Glutamatergic neuron (in vitro differentiated cells): ENCODE measurements at regions not wholly inside any gene's neighbourhood (a gene's known extent, or its start where the extent isn't known, plus 50 kb on each side); places are given as distances from the start of the nearest gene placed in this dataset.

Experiments used
- DNase-seq: peaks from one replicate; pipeline ENCODE4 v3.0.0; 2022
- H3K27ac Mint-ChIP-seq: one replicate; pipeline ENCODE4 v1.8.0; 2020; ENCODE audit warnings: mild to moderate bottlenecking, mixed read lengths, inconsistent platforms; ENCODE audit not compliant: unreplicated experiment
- H3K27me3 Mint-ChIP-seq: one replicate; pipeline ENCODE4 v1.8.0; 2020; ENCODE audit warnings: mild to moderate bottlenecking, moderate library complexity, mixed read lengths, inconsistent platforms; ENCODE audit not compliant: unreplicated experiment
- H3K36me3 Mint-ChIP-seq: one replicate; pipeline ENCODE4 v1.8.0; 2020; ENCODE audit warnings: mild to moderate bottlenecking, mixed read lengths, inconsistent platforms; ENCODE audit not compliant: unreplicated experiment
- H3K4me1 Mint-ChIP-seq: one replicate; pipeline ENCODE4 v1.8.0; 2020; ENCODE audit warnings: mild to moderate bottlenecking, low read depth, mixed read lengths, inconsistent platforms; ENCODE audit not compliant: unreplicated experiment
- H3K4me3 Mint-ChIP-seq: one replicate; pipeline ENCODE4 v1.8.0; 2020; ENCODE audit warnings: mild to moderate bottlenecking, mixed read lengths, inconsistent platforms; ENCODE audit not compliant: unreplicated experiment
- H3K9me3 Mint-ChIP-seq: one replicate; pipeline ENCODE4 v1.8.0; 2020; ENCODE audit warnings: mild to moderate bottlenecking, moderate library complexity, mixed read lengths, inconsistent platforms; ENCODE audit not compliant: unreplicated experiment
- CTCF ChIP-seq: fragments of 200-600 bp; sonication (generic); IDR thresholded peaks from one replicate; pipeline ENCODE4 v1.5.0; 2021; ENCODE audit not compliant: partially characterized antibody, unreplicated experiment

- no peaks in the 10 kb centered on the region for H3K36me3 Mint-ChIP-seq
- H3K4me3 Mint-ChIP-seq: no peak overlapping the region
- DNase-seq: no peak
- no peaks in the 10 kb centered on the region for H3K4me1 Mint-ChIP-seq
- H3K27ac Mint-ChIP-seq: no peak overlapping the region
- peaks cover 4% of the 10 kb centered on the region for H3K9me3 Mint-ChIP-seq
- TF ChIP-seq CTCF: no peak
- H3K27me3 Mint-ChIP-seq: no peaks in the 10 kb centered on the region
Observed at GRCh38 chr7:41773756-41774155, 70.9 kb upstream of the INHBA start.

- no peak for DNase-seq
- Mint-ChIP-seq H3K36me3 (no peaks in the 10 kb centered on the region), H3K4me3 (no peak overlapping the region), H3K27me3 (no peaks in the 10 kb centered on the region), H3K9me3 (peaks cover 4% of the 10 kb centered on the region), H3K4me1 (no peaks in the 10 kb centered on the region), H3K27ac (no peak overlapping the region)
- no peak for TF ChIP-seq CTCF
Observed at GRCh38 chr7:41771717-41772116, 68.8 kb upstream of the INHBA start.

- H3K4me3 Mint-ChIP-seq: no peak overlapping the region
- H3K36me3 Mint-ChIP-seq: no peaks in the 10 kb centered on the region
- H3K9me3 Mint-ChIP-seq: peaks cover 4% of the 10 kb centered on the region
- H3K27me3 Mint-ChIP-seq: no peaks in the 10 kb centered on the region
- no peak for TF ChIP-seq CTCF
- H3K4me1 Mint-ChIP-seq: no peaks in the 10 kb centered on the region
- no peak overlapping the region for H3K27ac Mint-ChIP-seq
- no peak for DNase-seq
Observed at GRCh38 chr7:41769162-41769561, 66.3 kb upstream of the INHBA start.

- H3K27me3 Mint-ChIP-seq: no peaks in the 10 kb centered on the region
- no peaks in the 10 kb centered on the region for H3K9me3 Mint-ChIP-seq
- no peaks in the 10 kb centered on the region for H3K4me1 Mint-ChIP-seq
- no peak for DNase-seq
- no peak for TF ChIP-seq CTCF
- peaks cover 4% of the 10 kb centered on the region for H3K36me3 Mint-ChIP-seq
- H3K4me3 Mint-ChIP-seq: no peak overlapping the region
- no peak overlapping the region for H3K27ac Mint-ChIP-seq
Observed at GRCh38 chr7:41763626-41764025, 60.7 kb upstream of the INHBA start.

GRCh38 chr7:41762641-41763040 is 59.8 kb upstream of the INHBA start:
- no peak for TF ChIP-seq CTCF
- DNase-seq: no peak
- no peak overlapping the region for H3K4me3 Mint-ChIP-seq
- no peaks in the 10 kb centered on the region for H3K4me1 Mint-ChIP-seq
- H3K27me3 Mint-ChIP-seq: no peaks in the 10 kb centered on the region
- no peak overlapping the region for H3K27ac Mint-ChIP-seq
- H3K36me3 Mint-ChIP-seq: peaks cover 4% of the 10 kb centered on the region
- no peaks in the 10 kb centered on the region for H3K9me3 Mint-ChIP-seq
